Prostate gland (tissue), 2 donors: ENCODE measurements at regions not wholly inside any gene's neighbourhood (a gene's known extent, or its start where the extent isn't known, plus 50 kb on each side); places are given as distances from the start of the nearest gene placed in this dataset.

Source experiments
- DNase-seq: peaks from one replicate; pipeline ENCODE4 v3.0.0-alpha.2; 2019; ENCODE audit warnings: low spot score
- H3K27ac ChIP-seq, 2 donors: fragments of 200-600 bp; sonication (generic); 2 replicates each; pipeline ENCODE4 v1.5.1; 2017 to 2019
- H3K27me3 ChIP-seq: fragments of 200-600 bp; sonication (generic); replicated peaks from 2 replicates; pipeline ENCODE4 v1.5.1; 2019; ENCODE audit not compliant: insufficient read depth
- H3K36me3 ChIP-seq, 2 donors: fragments of 200-600 bp; sonication (generic); 1 replicate in 1 of 2; 2 replicates in 1 of 2; pipeline versions ENCODE4 v1.5.1 to v1.8.1; 2017 to 2019
- H3K4me1 ChIP-seq: fragments of 200-600 bp; sonication (generic); replicated peaks from 2 replicates; pipeline ENCODE4 v1.5.1; 2019
- H3K4me3 ChIP-seq, 2 donors: fragments of 200-600 bp; sonication (generic); 2 replicates each; pipeline ENCODE4 v1.5.1; 2017 to 2019
- H3K9me3 ChIP-seq: fragments of 200-600 bp; sonication (generic); 2 replicates; pipeline ENCODE4 v1.5.1; 2017
- POLR2A ChIP-seq: fragments of 450-650 bp; IDR thresholded peaks from one replicate; pipeline ENCODE4 v1.6.1; 2016; ENCODE audit warnings: antibody characterized with exemption, mild to moderate bottlenecking
- POLR2AphosphoS5 ChIP-seq: sonication (generic); formaldehyde crosslinking; IDR thresholded peaks from one replicate; pipeline ENCODE4 v1.6.1; 2017; ENCODE audit warnings: antibody characterized with exemption
- WGBS: methylation state at CpG from one replicate; pipeline ENCODE4 v1.1.5; 2018; 5-methylcytosine and 5-hydroxymethylcytosine counted together
- intact Hi-C: fragments of 100-400 bp; cut with DNase I; formaldehyde crosslinking; loops from one replicate; pipeline ENCODE4 v1.14.2; 2022
- TF ChIP-seq, protein P1 (sequence below), 4 experiments: fragments of 200-600 bp in 2 of 4; fragments of 450-650 bp in 2 of 4; sonication (generic) in 2 of 4; IDR thresholded peaks; 1 replicate in 3 of 4; 2 replicates in 1 of 4; pipeline ENCODE4 v1.5.1; 2016 to 2019; ENCODE audit warnings: antibody characterized with exemption in 4 of 4, mild to moderate bottlenecking in 2 of 4, moderate library complexity in 2 of 4

DNA sequence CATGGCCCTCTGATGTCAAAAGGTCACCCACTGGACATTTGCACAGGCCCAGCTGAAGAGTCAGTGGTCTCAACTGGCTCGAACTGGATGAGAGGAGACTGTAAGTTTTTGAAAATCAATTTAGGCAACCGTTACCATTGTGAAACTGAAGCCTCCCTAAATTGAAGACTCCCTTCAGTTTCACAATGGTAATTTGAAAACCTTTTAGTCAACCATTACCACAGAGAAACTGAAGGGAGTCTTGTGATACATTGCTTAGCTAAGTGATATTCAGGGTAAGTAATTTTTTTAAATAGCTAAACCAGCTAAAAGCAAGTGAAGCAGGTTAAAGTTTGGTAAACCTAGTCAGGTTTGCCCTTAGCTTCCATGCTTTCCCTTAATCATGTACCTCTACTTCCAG, 197.3 kb upstream of the NT5E start:
- no peak overlapping the region for H3K27ac ChIP-seq
- H3K9me3 ChIP-seq = no peaks in the 10 kb centered on the region
- WGBS = 79% methylated on average over 2 of the region's 2 CpGs
- intact Hi-C loops = no loop called here
- DNase-seq = no peak
- no peak overlapping the region for H3K4me3 ChIP-seq
- TF ChIP-seq POLR2A (no peak), POLR2AphosphoS5 (no peak)
- TF ChIP-seq, protein P1, sequence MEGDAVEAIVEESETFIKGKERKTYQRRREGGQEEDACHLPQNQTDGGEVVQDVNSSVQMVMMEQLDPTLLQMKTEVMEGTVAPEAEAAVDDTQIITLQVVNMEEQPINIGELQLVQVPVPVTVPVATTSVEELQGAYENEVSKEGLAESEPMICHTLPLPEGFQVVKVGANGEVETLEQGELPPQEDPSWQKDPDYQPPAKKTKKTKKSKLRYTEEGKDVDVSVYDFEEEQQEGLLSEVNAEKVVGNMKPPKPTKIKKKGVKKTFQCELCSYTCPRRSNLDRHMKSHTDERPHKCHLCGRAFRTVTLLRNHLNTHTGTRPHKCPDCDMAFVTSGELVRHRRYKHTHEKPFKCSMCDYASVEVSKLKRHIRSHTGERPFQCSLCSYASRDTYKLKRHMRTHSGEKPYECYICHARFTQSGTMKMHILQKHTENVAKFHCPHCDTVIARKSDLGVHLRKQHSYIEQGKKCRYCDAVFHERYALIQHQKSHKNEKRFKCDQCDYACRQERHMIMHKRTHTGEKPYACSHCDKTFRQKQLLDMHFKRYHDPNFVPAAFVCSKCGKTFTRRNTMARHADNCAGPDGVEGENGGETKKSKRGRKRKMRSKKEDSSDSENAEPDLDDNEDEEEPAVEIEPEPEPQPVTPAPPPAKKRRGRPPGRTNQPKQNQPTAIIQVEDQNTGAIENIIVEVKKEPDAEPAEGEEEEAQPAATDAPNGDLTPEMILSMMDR (IDR thresholded peaks at IDR 0.05) = no peak
- H3K36me3 ChIP-seq = no peaks in the 10 kb centered on the region
- no peaks in the 10 kb centered on the region for H3K27me3 ChIP-seq
- no peaks in the 10 kb centered on the region for H3K4me1 ChIP-seq

DNA sequence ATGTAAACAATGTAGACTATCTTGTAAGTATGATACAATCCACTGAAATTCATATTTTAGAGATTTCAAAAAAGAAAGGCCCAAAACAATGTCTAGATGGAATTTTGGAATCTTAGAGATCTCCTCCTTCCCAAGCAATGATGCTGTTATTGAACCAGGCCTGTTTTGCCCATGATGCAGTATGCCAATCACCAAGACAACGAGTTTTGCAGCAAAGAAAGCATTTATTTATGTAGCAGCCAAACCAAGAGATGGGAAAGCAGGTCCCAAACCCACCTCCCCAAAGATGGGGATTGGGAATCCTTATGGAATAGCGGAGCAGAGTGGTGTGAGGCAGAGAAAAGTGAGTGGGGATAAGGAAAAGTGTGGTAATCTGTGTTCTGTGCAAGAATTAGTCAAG, 197.8 kb upstream of the NT5E start:
- Histone ChIP-seq H3K36me3 (no peaks in the 10 kb centered on the region), H3K27ac (no peak overlapping the region), H3K4me1 (no peaks in the 10 kb centered on the region), H3K9me3 (no peaks in the 10 kb centered on the region), H3K27me3 (no peaks in the 10 kb centered on the region), H3K4me3 (no peak overlapping the region)
- WGBS = 59% methylated on average over 2 of the region's 2 CpGs
- intact Hi-C loops = no loop called here
- no peak for DNase-seq
- no peak for TF ChIP-seq POLR2AphosphoS5
- TF ChIP-seq, protein P1 (IDR thresholded peaks at IDR 0.05) = no peak
- TF ChIP-seq POLR2A = no peak

- H3K27me3 ChIP-seq = no peaks in the 10 kb centered on the region
- no peaks in the 10 kb centered on the region for H3K36me3 ChIP-seq
- no peak overlapping the region for H3K4me3 ChIP-seq
- no peaks in the 10 kb centered on the region for H3K4me1 ChIP-seq
- 72% methylated on average over 1 of the region's 1 CpG for WGBS
- intact Hi-C loops = no loop called here
- no peak overlapping the region for H3K27ac ChIP-seq
- DNase-seq = no peak
- TF ChIP-seq POLR2AphosphoS5 = no peak
- TF ChIP-seq, protein P1 (IDR thresholded peaks at IDR 0.05) = no peak
- TF ChIP-seq POLR2A = no peak
- H3K9me3 ChIP-seq = no peaks in the 10 kb centered on the region
These were observed 198.6 kb upstream of the NT5E start for GRCh38 chr6:85251300-85251699.

DNA sequence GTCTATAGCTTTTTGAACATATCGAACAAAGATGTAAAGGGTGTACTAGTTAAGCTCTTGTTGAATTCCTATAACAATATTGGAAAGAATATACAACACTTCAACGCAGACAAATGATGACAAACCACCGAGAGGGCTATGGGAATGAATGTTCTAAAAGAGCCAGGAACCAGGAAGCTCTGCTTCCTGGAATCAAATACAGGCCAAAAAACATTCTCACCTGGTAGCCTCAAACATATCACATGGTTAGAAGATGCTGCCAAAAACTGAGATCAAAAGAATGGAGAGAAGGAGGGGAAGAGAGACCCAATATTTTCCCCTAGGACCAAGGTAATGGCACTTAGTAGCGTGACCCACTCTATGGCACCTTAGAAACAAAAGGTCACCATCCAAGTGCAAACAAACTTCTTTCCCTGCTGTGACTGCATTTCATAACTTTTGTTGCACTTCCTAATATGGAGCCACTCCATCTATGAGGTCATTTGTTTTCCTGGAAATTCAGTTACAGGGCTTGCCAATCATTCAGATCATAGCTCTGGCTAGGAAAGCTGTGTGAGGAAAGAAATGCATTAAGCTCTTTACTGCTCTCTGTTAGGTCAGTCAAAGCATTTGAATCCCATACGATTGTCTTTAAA, 199.2 kb upstream of the NT5E start:
- H3K4me1 ChIP-seq = no peaks in the 10 kb centered on the region
- WGBS = 84% methylated on average over 5 of the region's 5 CpGs
- TF ChIP-seq POLR2AphosphoS5 (no peak), POLR2A (no peak)
- TF ChIP-seq, protein P1 (IDR thresholded peaks at IDR 0.05) = no peak
- no peaks in the 10 kb centered on the region for H3K36me3 ChIP-seq
- no peaks in the 10 kb centered on the region for H3K9me3 ChIP-seq
- intact Hi-C loops = no loop called here
- no peak overlapping the region for H3K4me3 ChIP-seq
- no peaks in the 10 kb centered on the region for H3K27me3 ChIP-seq
- no peak overlapping the region for H3K27ac ChIP-seq
- DNase-seq = no peak

DNA sequence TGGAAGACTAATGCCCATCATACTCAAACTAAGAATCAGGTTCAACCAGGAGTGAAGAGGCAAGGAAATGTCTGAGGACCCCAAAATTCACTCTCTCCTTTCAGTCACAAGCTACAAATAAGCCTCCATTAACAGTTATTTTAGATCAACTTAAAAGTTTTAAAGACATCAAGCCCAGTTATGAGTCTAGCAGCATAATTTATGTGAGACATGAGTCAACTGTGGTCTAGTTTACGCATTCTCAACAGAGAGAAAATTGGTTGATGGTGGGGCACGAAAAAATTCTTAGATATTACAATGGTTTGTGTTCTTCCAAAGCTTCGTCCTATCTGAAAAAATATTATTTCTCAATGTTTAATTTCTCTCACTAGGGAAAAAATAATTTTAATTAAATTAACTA, 204.9 kb upstream of the NT5E start:
- H3K4me1 ChIP-seq = no peaks in the 10 kb centered on the region
- no peaks in the 10 kb centered on the region for H3K36me3 ChIP-seq
- intact Hi-C loops = no loop called here
- H3K27me3 ChIP-seq = no peaks in the 10 kb centered on the region
- H3K4me3 ChIP-seq = no peak overlapping the region
- no peaks in the 10 kb centered on the region for H3K9me3 ChIP-seq
- TF ChIP-seq POLR2A = no peak
- TF ChIP-seq POLR2AphosphoS5 = no peak
- TF ChIP-seq, protein P1 (IDR thresholded peaks at IDR 0.05) = no peak
- WGBS = 83% methylated on average over 3 of the region's 3 CpGs
- no peak for DNase-seq
- H3K27ac ChIP-seq = no peak overlapping the region
